GM12872 (cell line): ENCODE measurements at regions not wholly inside any gene's neighbourhood (a gene's known extent, or its start where the extent isn't known, plus 50 kb on each side); places are given as distances from the start of the nearest gene placed in this dataset.

Experiments used
- TF ChIP-seq, protein P1 (sequence below): IDR thresholded peaks from 3 replicates; pipeline ENCODE4 v1.5.1; 2011; ENCODE audit warnings: low read depth, mild to moderate bottlenecking, low read length, moderate library complexity; ENCODE audit not compliant: insufficient read depth

DNA sequence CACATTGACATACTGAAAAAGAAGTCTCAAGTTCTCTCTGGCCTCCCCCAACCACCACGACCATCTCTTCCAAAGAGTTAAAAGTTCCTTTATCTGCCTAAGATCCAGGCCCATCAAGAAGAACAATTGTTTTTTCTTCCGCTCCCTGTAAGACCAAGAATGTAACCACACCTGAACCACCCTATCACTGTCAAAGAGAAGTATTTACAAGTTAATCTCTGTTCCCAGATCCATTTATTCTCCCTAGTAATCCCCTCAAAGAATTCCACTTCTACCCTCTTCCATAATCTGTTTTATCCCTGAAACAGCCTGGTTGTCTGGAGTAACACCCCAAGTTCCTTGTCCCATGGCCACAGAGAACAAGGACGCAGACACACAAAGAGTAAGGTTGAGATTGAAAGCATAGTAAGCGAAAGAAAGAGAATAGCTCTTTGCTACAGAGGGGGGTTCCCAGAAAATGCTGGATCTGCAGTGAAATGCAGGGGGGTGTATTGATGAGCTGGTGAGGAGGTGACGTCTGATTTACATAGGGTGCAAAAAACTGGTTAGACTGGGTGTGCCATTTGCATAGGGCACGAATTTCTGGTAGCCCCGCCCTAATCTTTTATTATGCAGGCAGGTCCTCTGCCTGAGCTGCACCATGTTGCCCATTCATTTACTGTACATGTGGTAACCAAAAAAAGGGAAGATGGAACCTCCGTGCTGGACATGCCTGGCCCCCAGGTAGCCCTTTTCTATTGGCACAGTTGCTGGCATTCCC is 122.0 kb downstream of the SKIDA1 start:
- TF ChIP-seq, protein P1, sequence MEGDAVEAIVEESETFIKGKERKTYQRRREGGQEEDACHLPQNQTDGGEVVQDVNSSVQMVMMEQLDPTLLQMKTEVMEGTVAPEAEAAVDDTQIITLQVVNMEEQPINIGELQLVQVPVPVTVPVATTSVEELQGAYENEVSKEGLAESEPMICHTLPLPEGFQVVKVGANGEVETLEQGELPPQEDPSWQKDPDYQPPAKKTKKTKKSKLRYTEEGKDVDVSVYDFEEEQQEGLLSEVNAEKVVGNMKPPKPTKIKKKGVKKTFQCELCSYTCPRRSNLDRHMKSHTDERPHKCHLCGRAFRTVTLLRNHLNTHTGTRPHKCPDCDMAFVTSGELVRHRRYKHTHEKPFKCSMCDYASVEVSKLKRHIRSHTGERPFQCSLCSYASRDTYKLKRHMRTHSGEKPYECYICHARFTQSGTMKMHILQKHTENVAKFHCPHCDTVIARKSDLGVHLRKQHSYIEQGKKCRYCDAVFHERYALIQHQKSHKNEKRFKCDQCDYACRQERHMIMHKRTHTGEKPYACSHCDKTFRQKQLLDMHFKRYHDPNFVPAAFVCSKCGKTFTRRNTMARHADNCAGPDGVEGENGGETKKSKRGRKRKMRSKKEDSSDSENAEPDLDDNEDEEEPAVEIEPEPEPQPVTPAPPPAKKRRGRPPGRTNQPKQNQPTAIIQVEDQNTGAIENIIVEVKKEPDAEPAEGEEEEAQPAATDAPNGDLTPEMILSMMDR: no peak

GRCh38 chr10:21402606-21403083 is 122.8 kb downstream of the SKIDA1 start:
- TF ChIP-seq, protein P1: no peak

GRCh38 chr10:21401196-21401595 is 124.3 kb downstream of the SKIDA1 start:
- TF ChIP-seq, protein P1: no peak

GRCh38 chr10:21399392-21400035 is 126.0 kb downstream of the SKIDA1 start:
- TF ChIP-seq, protein P1: no peak

- TF ChIP-seq, protein P1: no peak
These were observed 126.8 kb downstream of the SKIDA1 start for GRCh38 chr10:21398563-21399231.

GRCh38 chr10:21396889-21397288 is 128.6 kb downstream of the SKIDA1 start:
- TF ChIP-seq, protein P1: no peak

GRCh38 chr10:21393931-21394330 is 131.6 kb downstream of the SKIDA1 start:
- TF ChIP-seq, protein P1: no peak
